Gastrocnemius medialis (tissue), 4 donors: ENCODE measurements at regions not wholly inside any gene's neighbourhood (a gene's known extent, or its start where the extent isn't known, plus 50 kb on each side); places are given as distances from the start of the nearest gene placed in this dataset.
"Not testable (repeated sequence)": the region's sequence is repeated elsewhere in the genome, so short reads cannot be mapped to it uniquely, and the experiment has no call there.

ENCODE experiments used
- ATAC-seq, 2 donors: fragments of 150-250 bp; one replicate each; pipeline ENCODE4 v1.9.1; 2016
- DNase-seq, 2 donors: peaks; one replicate each; pipeline ENCODE4 v3.0.0-alpha.2; 2019
- H3K27ac ChIP-seq, 4 donors: fragments of 200-600 bp; sonication (generic); 1 replicate in 1 of 4; 2 replicates in 3 of 4; pipeline ENCODE4 v1.5.1; 2016 to 2018; ENCODE audit warnings: mild to moderate bottlenecking in 2 of 4, moderate library complexity in 1 of 4
- H3K27me3 ChIP-seq, 3 donors: fragments of 200-600 bp; sonication (generic) in 2 of 3; 1 replicate in 1 of 3; 2 replicates in 2 of 3; pipeline versions ENCODE4 v1.5.1 to v1.6.0; 2016 to 2019; ENCODE audit warnings: mild to moderate bottlenecking in 1 of 3, moderate library complexity in 1 of 3
- H3K36me3 ChIP-seq, 2 donors: fragments of 200-600 bp; sonication (generic) in 1 of 2; one replicate each; pipeline ENCODE4 v1.5.1; 2017 to 2018
- H3K4me1 ChIP-seq, 2 donors: fragments of 200-600 bp; sonication (generic) in 1 of 2; one replicate each; pipeline ENCODE4 v1.5.1; 2016 to 2017; ENCODE audit warnings: mild to moderate bottlenecking in 2 of 2
- H3K4me3 ChIP-seq, 4 donors: fragments of 200-600 bp; sonication (generic) in 3 of 4; 1 replicate in 1 of 4; 2 replicates in 3 of 4; pipeline ENCODE4 v1.5.1; 2016 to 2019; ENCODE audit warnings: mild to moderate bottlenecking in 2 of 4
- H3K9me3 ChIP-seq, 3 donors: fragments of 200-600 bp; sonication (generic) in 2 of 3; 1 replicate in 1 of 3; 2 replicates in 2 of 3; pipeline ENCODE4 v1.5.1; 2016 to 2019
- CTCF ChIP-seq, 5 experiments: fragments of 450-650 bp in 3 of 5; fragments of 200-600 bp in 2 of 5; sonication (generic) in 2 of 5; IDR thresholded peaks in 4 of 5; conservative IDR thresholded peaks in 1 of 5; 1 replicate in 4 of 5; 2 replicates in 1 of 5; pipeline ENCODE4 v1.5.1; 2016 to 2019; ENCODE audit warnings: antibody characterized with exemption in 5 of 5, mild to moderate bottlenecking in 3 of 5, moderate library complexity in 3 of 5
- POLR2A ChIP-seq, 2 donors: fragments of 450-650 bp; IDR thresholded peaks; one replicate each; pipeline ENCODE4 v1.6.1; 2017; ENCODE audit warnings: antibody characterized with exemption in 2 of 2, mild to moderate bottlenecking in 2 of 2, moderate library complexity in 2 of 2
- in situ Hi-C, 4 donors: fragments of 200-750 bp; cut with MboI; loops; one replicate each; pipeline versions ENCODE4 v1.15.0 to v1.8.0; 2017; ENCODE audit warnings: low sequenced_read_pairs in 4 of 4
- intact Hi-C: fragments of 100-400 bp; cut with DNase I; formaldehyde crosslinking; loops from one replicate; pipeline ENCODE4 v1.15.1; 2023; ENCODE audit warnings: low total_unique reads

- Histone ChIP-seq H3K27ac (no peak overlapping the region), H3K4me3 (no peak overlapping the region), H3K4me1 (no peaks in the 10 kb centered on the region), H3K9me3 (no peaks in the 10 kb centered on the region), H3K27me3 (no peaks in the 10 kb centered on the region), H3K36me3 (no peaks in the 10 kb centered on the region)
- TF ChIP-seq POLR2A (IDR thresholded peaks at IDR 0.05), result no peak
- TF ChIP-seq CTCF (IDR thresholded peaks at IDR 0.05 in 4 of 5, conservative IDR thresholded peaks at IDR 0.05 in 1 of 5), result no peak
- intact Hi-C loops (no loop called here), in situ Hi-C loops (no loop called here)
- no peak for ATAC-seq
- no peak for DNase-seq
Observed at GRCh38 chr2:150675807-150676206, 188.3 kb upstream of the RND3 start.

GRCh38 chr2:150674283-150674682 lies 186.8 kb upstream of the RND3 start:
- Histone ChIP-seq H3K9me3 (no peaks in the 10 kb centered on the region), H3K4me1 (no peaks in the 10 kb centered on the region), H3K27ac (no peak overlapping the region), H3K36me3 (no peaks in the 10 kb centered on the region), H3K27me3 (no peaks in the 10 kb centered on the region), H3K4me3 (no peak overlapping the region)
- in situ Hi-C loops, result no loop called here
- TF ChIP-seq CTCF (IDR thresholded peaks at IDR 0.05 in 4 of 5, conservative IDR thresholded peaks at IDR 0.05 in 1 of 5) (no peak), POLR2A (IDR thresholded peaks at IDR 0.05) (no peak)
- intact Hi-C loops, result no loop called here
- no peak for ATAC-seq
- no peak for DNase-seq

- in situ Hi-C loops (no loop called here), intact Hi-C loops (no loop called here)
- H3K36me3 ChIP-seq, result no peaks in the 10 kb centered on the region
- no peak for TF ChIP-seq POLR2A (IDR thresholded peaks at IDR 0.05)
- no peak for TF ChIP-seq CTCF (IDR thresholded peaks at IDR 0.05 in 4 of 5, conservative IDR thresholded peaks at IDR 0.05 in 1 of 5)
- H3K9me3 ChIP-seq, result no peaks in the 10 kb centered on the region
- H3K4me3 ChIP-seq, result no peak overlapping the region
- no peaks in the 10 kb centered on the region for H3K4me1 ChIP-seq
- no peak overlapping the region for H3K27ac ChIP-seq
- ATAC-seq (no peak), DNase-seq (no peak)
- H3K27me3 ChIP-seq, result no peaks in the 10 kb centered on the region
Observed at GRCh38 chr2:150672311-150672710, 184.8 kb upstream of the RND3 start.

GRCh38 chr2:150669492-150669891 lies 182.0 kb upstream of the RND3 start:
- Histone ChIP-seq H3K27ac (no peak overlapping the region), H3K36me3 (no peaks in the 10 kb centered on the region), H3K9me3 (no peaks in the 10 kb centered on the region), H3K4me3 (no peak overlapping the region), H3K27me3 (no peaks in the 10 kb centered on the region), H3K4me1 (no peaks in the 10 kb centered on the region)
- in situ Hi-C loops (no loop called here), intact Hi-C loops (no loop called here)
- DNase-seq, result no peak
- ATAC-seq, result no peak
- TF ChIP-seq CTCF (IDR thresholded peaks at IDR 0.05 in 4 of 5, conservative IDR thresholded peaks at IDR 0.05 in 1 of 5) (no peak), POLR2A (IDR thresholded peaks at IDR 0.05) (no peak)

GRCh38 chr2:150667039-150667438 lies 179.6 kb upstream of the RND3 start:
- in situ Hi-C loops, ATAC-seq, H3K36me3 ChIP-seq, H3K27ac ChIP-seq, H3K27me3 ChIP-seq, H3K4me3 ChIP-seq, DNase-seq, intact Hi-C loops, H3K4me1 ChIP-seq, H3K9me3 ChIP-seq: not testable (repeated sequence)
